ENCODE measurements at regions not wholly inside any gene's neighbourhood (a gene's known extent, or its start where the extent isn't known, plus 50 kb on each side); places are given as distances from the start of the nearest gene placed in this dataset.
A peak's percentile ranks its signal among the peaks of the same experiment; 100 is the strongest.

DNA sequence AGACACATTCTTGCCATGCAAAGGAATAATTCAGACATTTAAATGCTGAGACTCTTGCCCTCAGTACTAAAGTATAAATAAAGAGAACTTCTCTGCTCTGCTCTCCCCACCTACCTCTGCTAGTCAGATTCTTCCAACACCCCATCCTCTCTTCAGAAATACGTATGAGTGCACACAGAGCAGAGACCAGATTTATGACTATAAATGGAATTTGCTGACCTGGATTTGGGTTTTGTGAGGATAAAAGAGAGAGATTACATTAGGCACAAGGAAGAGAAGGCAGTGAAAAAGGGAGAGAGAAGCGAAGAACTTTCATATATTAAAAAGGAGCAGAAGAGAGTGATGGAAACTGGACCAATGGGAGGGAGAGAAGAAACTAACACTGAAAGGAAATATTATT, 87.6 kb upstream of the EXOC1L start:
- Histone ChIP-seq H3K4me3 (replicated peaks; ENCODE audit: low read depth, low read length) (no peak overlapping the region), H3K27me3 (replicated peaks; ENCODE audit: control insufficient read depth, insufficient read depth, low read length) (no peaks in the 10 kb centered on the region), H3K36me3 (ENCODE audit: control insufficient read depth, insufficient read depth, low read length) (no peaks in the 10 kb centered on the region)
- DNase-seq (ENCODE audit: extremely low read depth, insufficient read length), result no peak
- TF ChIP-seq, protein P1, sequence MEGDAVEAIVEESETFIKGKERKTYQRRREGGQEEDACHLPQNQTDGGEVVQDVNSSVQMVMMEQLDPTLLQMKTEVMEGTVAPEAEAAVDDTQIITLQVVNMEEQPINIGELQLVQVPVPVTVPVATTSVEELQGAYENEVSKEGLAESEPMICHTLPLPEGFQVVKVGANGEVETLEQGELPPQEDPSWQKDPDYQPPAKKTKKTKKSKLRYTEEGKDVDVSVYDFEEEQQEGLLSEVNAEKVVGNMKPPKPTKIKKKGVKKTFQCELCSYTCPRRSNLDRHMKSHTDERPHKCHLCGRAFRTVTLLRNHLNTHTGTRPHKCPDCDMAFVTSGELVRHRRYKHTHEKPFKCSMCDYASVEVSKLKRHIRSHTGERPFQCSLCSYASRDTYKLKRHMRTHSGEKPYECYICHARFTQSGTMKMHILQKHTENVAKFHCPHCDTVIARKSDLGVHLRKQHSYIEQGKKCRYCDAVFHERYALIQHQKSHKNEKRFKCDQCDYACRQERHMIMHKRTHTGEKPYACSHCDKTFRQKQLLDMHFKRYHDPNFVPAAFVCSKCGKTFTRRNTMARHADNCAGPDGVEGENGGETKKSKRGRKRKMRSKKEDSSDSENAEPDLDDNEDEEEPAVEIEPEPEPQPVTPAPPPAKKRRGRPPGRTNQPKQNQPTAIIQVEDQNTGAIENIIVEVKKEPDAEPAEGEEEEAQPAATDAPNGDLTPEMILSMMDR (IDR thresholded peaks at IDR 0.05; ENCODE audit: insufficient read depth, low read length, poor library complexity, severe bottlenecking), result no peak

- H3K4me3 ChIP-seq (replicated peaks; ENCODE audit: low read depth, low read length), result no peak overlapping the region
- H3K36me3 ChIP-seq (ENCODE audit: control insufficient read depth, insufficient read depth, low read length), result no peaks in the 10 kb centered on the region
- TF ChIP-seq, protein P1 (IDR thresholded peaks at IDR 0.05; ENCODE audit: insufficient read depth, low read length, poor library complexity, severe bottlenecking), result no peak
- no peaks in the 10 kb centered on the region for H3K27me3 ChIP-seq (replicated peaks; ENCODE audit: control insufficient read depth, insufficient read depth, low read length)
- DNase-seq (ENCODE audit: extremely low read depth, insufficient read length), result no peak
Measured at GRCh38 chr4:55732864-55733263, 86.7 kb upstream of the EXOC1L start.

GRCh38 chr4:55733932-55734331, 85.7 kb upstream of the EXOC1L start:
- DNase-seq (ENCODE audit: extremely low read depth, insufficient read length), result no peak
- Histone ChIP-seq H3K4me3 (replicated peaks; ENCODE audit: low read depth, low read length) (no peak overlapping the region), H3K36me3 (ENCODE audit: control insufficient read depth, insufficient read depth, low read length) (no peaks in the 10 kb centered on the region), H3K27me3 (replicated peaks; ENCODE audit: control insufficient read depth, insufficient read depth, low read length) (no peaks in the 10 kb centered on the region)
- TF ChIP-seq, protein P1 (IDR thresholded peaks at IDR 0.05; ENCODE audit: insufficient read depth, low read length, poor library complexity, severe bottlenecking), result no peak

GRCh38 chr4:55736605-55737183, 82.9 kb upstream of the EXOC1L start:
- no peak for DNase-seq (ENCODE audit: extremely low read depth, insufficient read length)

GRCh38 chr4:55742655-55743202, 76.9 kb upstream of the EXOC1L start:
- H3K27me3 ChIP-seq (replicated peaks; ENCODE audit: control insufficient read depth, insufficient read depth, low read length), result no peaks in the 10 kb centered on the region; the same call in none of the 2 replicates
- H3K36me3 ChIP-seq (ENCODE audit: control insufficient read depth, insufficient read depth, low read length), result no peaks in the 10 kb centered on the region
- TF ChIP-seq, protein P1 (IDR thresholded peaks at IDR 0.05; ENCODE audit: insufficient read depth, low read length, poor library complexity, severe bottlenecking), result no peak
- no peak overlapping the region for H3K4me3 ChIP-seq (replicated peaks; ENCODE audit: low read depth, low read length)
- no peak for DNase-seq (ENCODE audit: extremely low read depth, insufficient read length)

More at GRCh38 chr4:55736605-55737183, 82.9 kb upstream of the EXOC1L start:
- Histone ChIP-seq H3K36me3 (ENCODE audit: control insufficient read depth, insufficient read depth, low read length) (no peaks in the 10 kb centered on the region), H3K27me3 (replicated peaks; ENCODE audit: control insufficient read depth, insufficient read depth, low read length) (no peaks in the 10 kb centered on the region), H3K4me3 (replicated peaks; ENCODE audit: low read depth, low read length) (no peak overlapping the region)
- TF ChIP-seq, protein P1 (IDR thresholded peaks at IDR 0.05; ENCODE audit: insufficient read depth, low read length, poor library complexity, severe bottlenecking), result peak; percentile 33

Data from GM06990 (cell line).